ENCODE measurements at regions not wholly inside any gene's neighbourhood (a gene's known extent, or its start where the extent isn't known, plus 50 kb on each side); places are given as distances from the start of the nearest gene placed in this dataset.

DNA sequence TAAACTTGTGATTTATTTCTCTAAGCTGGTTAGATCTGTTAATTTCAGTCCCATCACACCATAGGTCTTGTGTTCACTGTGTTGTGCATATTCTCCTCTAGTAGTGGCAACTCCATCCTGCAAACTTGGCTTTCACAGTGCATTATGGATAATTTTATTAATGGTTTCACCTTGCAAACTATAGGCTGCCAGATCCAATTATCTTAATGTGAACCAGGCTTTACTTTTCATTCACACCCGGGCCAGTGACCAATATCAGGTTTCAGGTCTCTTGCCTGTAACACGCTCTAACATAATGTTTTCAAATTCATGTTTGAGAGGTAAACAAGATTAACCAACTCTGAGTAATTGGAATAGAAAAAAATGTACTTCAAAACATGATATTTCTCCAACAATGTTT, 1293.0 kb downstream of the REEP3 start:
- 100% methylated on average over 2 of the region's 2 CpGs for WGBS, 2 experiments (ENCODE audit: insufficient coverage in 1 of 2, insufficient read length in 1 of 2)
- peaks cover 4% of the 10 kb centered on the region for H3K4me1 ChIP-seq (ENCODE audit: control insufficient read depth, insufficient read depth, low read length)
- DNase-seq = no peak
- Mint-ChIP-seq H3K36me3 (ENCODE audit: low read depth) (peaks cover 3% of the 10 kb centered on the region), H3K27me3 (ENCODE audit: insufficient read depth) (no peaks in the 10 kb centered on the region), H3K9me3 (peaks cover 10% of the 10 kb centered on the region), H3K27ac (no peak overlapping the region), H3K4me3 (no peak overlapping the region), H3K4me1 (peaks cover 2% of the 10 kb centered on the region)
- TF ChIP-seq, protein P1, sequence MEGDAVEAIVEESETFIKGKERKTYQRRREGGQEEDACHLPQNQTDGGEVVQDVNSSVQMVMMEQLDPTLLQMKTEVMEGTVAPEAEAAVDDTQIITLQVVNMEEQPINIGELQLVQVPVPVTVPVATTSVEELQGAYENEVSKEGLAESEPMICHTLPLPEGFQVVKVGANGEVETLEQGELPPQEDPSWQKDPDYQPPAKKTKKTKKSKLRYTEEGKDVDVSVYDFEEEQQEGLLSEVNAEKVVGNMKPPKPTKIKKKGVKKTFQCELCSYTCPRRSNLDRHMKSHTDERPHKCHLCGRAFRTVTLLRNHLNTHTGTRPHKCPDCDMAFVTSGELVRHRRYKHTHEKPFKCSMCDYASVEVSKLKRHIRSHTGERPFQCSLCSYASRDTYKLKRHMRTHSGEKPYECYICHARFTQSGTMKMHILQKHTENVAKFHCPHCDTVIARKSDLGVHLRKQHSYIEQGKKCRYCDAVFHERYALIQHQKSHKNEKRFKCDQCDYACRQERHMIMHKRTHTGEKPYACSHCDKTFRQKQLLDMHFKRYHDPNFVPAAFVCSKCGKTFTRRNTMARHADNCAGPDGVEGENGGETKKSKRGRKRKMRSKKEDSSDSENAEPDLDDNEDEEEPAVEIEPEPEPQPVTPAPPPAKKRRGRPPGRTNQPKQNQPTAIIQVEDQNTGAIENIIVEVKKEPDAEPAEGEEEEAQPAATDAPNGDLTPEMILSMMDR (conservative IDR thresholded peaks at IDR 0.05) = no peak
- no peak overlapping the region for H3K27ac ChIP-seq (ENCODE audit: low read depth, low read length)
- H3K9me3 ChIP-seq (ENCODE audit: control insufficient read depth, low read length) = peaks cover 9% of the 10 kb centered on the region
- no peak overlapping the region for H3K4me3 ChIP-seq (ENCODE audit: low read length)
- H3K27me3 ChIP-seq (ENCODE audit: control insufficient read depth, insufficient read depth, low read length, poor library complexity, severe bottlenecking) = no peaks in the 10 kb centered on the region
- no peaks in the 10 kb centered on the region for H3K36me3 ChIP-seq (ENCODE audit: control insufficient read depth, insufficient read depth, low read length)
- H3K9ac ChIP-seq (ENCODE audit: extremely low read depth, low read length, poor library complexity, severe bottlenecking) = no peak overlapping the region

DNA sequence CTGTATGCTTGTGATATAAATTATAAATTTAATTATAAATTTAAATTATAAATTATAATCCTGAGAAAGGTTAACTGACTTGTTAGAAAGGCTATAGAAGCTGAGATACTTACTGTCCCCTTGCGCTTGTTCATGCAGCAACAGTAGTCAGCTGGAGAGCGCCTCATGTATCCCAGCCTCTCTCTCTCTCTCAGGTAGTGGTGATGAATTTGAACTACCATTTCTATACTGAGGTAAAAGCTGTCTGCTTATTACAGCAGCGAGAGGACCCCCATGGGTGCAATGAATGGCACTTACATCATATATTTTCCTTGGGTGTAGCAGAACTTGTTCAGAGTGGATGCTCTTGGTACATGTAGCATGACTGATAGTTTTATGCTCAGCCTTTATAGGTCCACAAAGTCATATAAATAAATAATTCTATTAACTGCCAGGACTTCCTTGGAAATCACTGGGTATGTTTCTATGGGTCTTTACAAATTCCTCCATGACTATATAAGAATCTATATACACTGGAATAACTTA, 1308.7 kb downstream of the REEP3 start:
- no peaks in the 10 kb centered on the region for H3K36me3 Mint-ChIP-seq (ENCODE audit: low read depth)
- H3K4me3 Mint-ChIP-seq = no peak overlapping the region
- Histone ChIP-seq H3K36me3 (ENCODE audit: control insufficient read depth, insufficient read depth, low read length) (no peaks in the 10 kb centered on the region), H3K27ac (ENCODE audit: low read depth, low read length) (no peak overlapping the region), H3K4me3 (ENCODE audit: low read length) (no peak overlapping the region), H3K9me3 (ENCODE audit: control insufficient read depth, low read length) (no peaks in the 10 kb centered on the region), H3K27me3 (ENCODE audit: control insufficient read depth, insufficient read depth, low read length, poor library complexity, severe bottlenecking) (no peaks in the 10 kb centered on the region), H3K4me1 (ENCODE audit: control insufficient read depth, insufficient read depth, low read length) (no peaks in the 10 kb centered on the region), H3K9ac (ENCODE audit: extremely low read depth, low read length, poor library complexity, severe bottlenecking) (no peak overlapping the region)
- H3K4me1 Mint-ChIP-seq = no peaks in the 10 kb centered on the region
- H3K27me3 Mint-ChIP-seq (ENCODE audit: insufficient read depth) = no peaks in the 10 kb centered on the region
- no peak overlapping the region for H3K27ac Mint-ChIP-seq
- DNase-seq = no peak
- H3K9me3 Mint-ChIP-seq = no peaks in the 10 kb centered on the region
- TF ChIP-seq, protein P1 (conservative IDR thresholded peaks at IDR 0.05) = no peak
- 98 to 100% methylated on average over 2 to 3 of the region's 3 CpGs for WGBS, 2 experiments (ENCODE audit: insufficient coverage in 1 of 2, insufficient read length in 1 of 2)

DNA sequence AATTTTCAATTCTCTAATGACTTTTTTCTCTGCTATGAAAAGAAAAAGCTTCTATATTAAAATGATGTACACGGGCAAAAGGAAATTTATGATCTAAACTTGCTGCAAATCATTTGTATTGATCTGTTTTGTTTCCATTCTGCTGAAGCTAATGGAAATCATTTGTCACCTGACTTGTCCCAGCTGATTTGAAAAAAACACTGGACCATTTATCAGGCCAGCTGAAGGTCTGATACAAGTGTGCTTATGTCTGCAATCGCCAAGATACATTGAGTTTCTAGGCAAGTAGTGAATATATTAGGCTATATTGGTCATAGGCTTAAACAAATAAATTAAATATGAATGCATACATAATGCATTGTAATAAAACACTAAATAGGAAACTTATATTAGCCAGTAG, 1309.7 kb downstream of the REEP3 start:
- Histone ChIP-seq H3K4me1 (ENCODE audit: control insufficient read depth, insufficient read depth, low read length) (no peaks in the 10 kb centered on the region), H3K27me3 (ENCODE audit: control insufficient read depth, insufficient read depth, low read length, poor library complexity, severe bottlenecking) (no peaks in the 10 kb centered on the region), H3K4me3 (ENCODE audit: low read length) (no peak overlapping the region), H3K9me3 (ENCODE audit: control insufficient read depth, low read length) (no peaks in the 10 kb centered on the region), H3K27ac (ENCODE audit: low read depth, low read length) (no peak overlapping the region), H3K36me3 (ENCODE audit: control insufficient read depth, insufficient read depth, low read length) (no peaks in the 10 kb centered on the region), H3K9ac (ENCODE audit: extremely low read depth, low read length, poor library complexity, severe bottlenecking) (no peak overlapping the region)
- Mint-ChIP-seq H3K36me3 (ENCODE audit: low read depth) (no peaks in the 10 kb centered on the region), H3K27ac (no peak overlapping the region), H3K9me3 (no peaks in the 10 kb centered on the region), H3K4me1 (no peaks in the 10 kb centered on the region), H3K27me3 (ENCODE audit: insufficient read depth) (no peaks in the 10 kb centered on the region), H3K4me3 (no peak overlapping the region)
- no peak for DNase-seq
- TF ChIP-seq, protein P1 (conservative IDR thresholded peaks at IDR 0.05) = no peak
- WGBS, 2 experiments (ENCODE audit: insufficient coverage in 1 of 2, insufficient read length in 1 of 2) = 91 to 100% methylated on average over 1 to 2 of the region's 2 CpGs
